H1 (cell line): ENCODE measurements at regions not wholly inside any gene's neighbourhood (a gene's known extent, or its start where the extent isn't known, plus 50 kb on each side); places are given as distances from the start of the nearest gene placed in this dataset.

ENCODE experiments used
- ASH2L ChIP-seq: fragments of 200-600, 300-600 bp; sonication (generic); IDR thresholded peaks from one replicate; pipeline ENCODE4 v1.7.1; 2017; ENCODE audit warnings: low read length
- ATF2 ChIP-seq: IDR thresholded peaks from 2 replicates; pipeline ENCODE4 v1.6.1; 2012; ENCODE audit warnings: low read length, inconsistent platforms
- BRCA1 ChIP-seq: IDR thresholded peaks from 2 replicates; pipeline ENCODE4 v1.6.1; 2012; ENCODE audit warnings: low read depth, low read length, improper control_type of control experiment
- CBX5 ChIP-seq: fragments of 300-800, 300-1000 bp; sonication (generic); IDR thresholded peaks from 2 replicates; pipeline ENCODE4 v1.7.1; 2016; ENCODE audit warnings: antibody characterized with exemption, low read length, low read depth
- CTCF ChIP-seq, 3 experiments: IDR thresholded peaks; 1 replicate in 2 of 3; 2 replicates in 1 of 3; pipeline versions ENCODE4 v1.5.1 to v1.6.1; 2011; ENCODE audit warnings: low read length in 3 of 3, mild to moderate bottlenecking in 3 of 3, inconsistent platforms in 2 of 3, low read depth in 1 of 3, moderate library complexity in 1 of 3; ENCODE audit not compliant: insufficient read depth in 1 of 3; ENCODE audit errors: control extremely low read depth in 1 of 3
- EGR1 ChIP-seq: IDR thresholded peaks from 2 replicates; pipeline ENCODE4 v1.6.1; 2011; ENCODE audit warnings: low read depth, low read length, borderline replicate concordance
- EZH2 ChIP-seq: fragments of 200-600 bp; sonication (generic); IDR thresholded peaks from 2 replicates; pipeline ENCODE4 v1.7.1; 2012; ENCODE audit warnings: low read depth, mild to moderate bottlenecking, moderate library complexity, low read length, inconsistent platforms; ENCODE audit not compliant: severe bottlenecking
- FOSL1 ChIP-seq: IDR thresholded peaks from 2 replicates; pipeline ENCODE4 v1.6.1; 2011; ENCODE audit warnings: mild to moderate bottlenecking, low read depth, low read length, moderate library complexity; ENCODE audit not compliant: insufficient read depth
- GABPA ChIP-seq: IDR thresholded peaks from 2 replicates; pipeline ENCODE4 v1.6.1; 2011; ENCODE audit warnings: mild to moderate bottlenecking, low read length, moderate library complexity, borderline replicate concordance; ENCODE audit not compliant: insufficient read depth
- MAX ChIP-seq: IDR thresholded peaks from 2 replicates; pipeline ENCODE4 v1.6.1; 2012; ENCODE audit warnings: inconsistent platforms
- POLR2A ChIP-seq, 2 experiments: IDR thresholded peaks; 1 replicate in 1 of 2; 2 replicates in 1 of 2; pipeline ENCODE4 v1.6.1; 2011; ENCODE audit warnings: low read depth in 2 of 2, low read length in 2 of 2, mild to moderate bottlenecking in 2 of 2; ENCODE audit errors: control extremely low read depth in 1 of 2
- POLR2AphosphoS5 ChIP-seq: IDR thresholded peaks from 2 replicates; pipeline ENCODE4 v1.6.1; 2011; ENCODE audit warnings: low read depth, low read length
- ZNF274 ChIP-seq: IDR thresholded peaks from 2 replicates; pipeline ENCODE4 v1.7.0; 2012; ENCODE audit warnings: low read length, borderline replicate concordance; ENCODE audit errors: extremely low read depth

GRCh38 chr13:71338070-71338469 lies 528.9 kb downstream of the DACH1 start:
- TF ChIP-seq EZH2: no peak
- no peak for TF ChIP-seq BRCA1
- no peak for TF ChIP-seq ZNF274
- no peak for TF ChIP-seq GABPA
- TF ChIP-seq POLR2A (IDR thresholded peaks at IDR 0.05; ENCODE audit: control extremely low read depth in 1 of 2, low read depth in 2 of 2, low read length in 2 of 2): no peak
- no peak for TF ChIP-seq CTCF (IDR thresholded peaks at IDR 0.05; ENCODE audit: control extremely low read depth in 1 of 3, insufficient read depth in 1 of 3, low read depth in 1 of 3, low read length in 3 of 3)
- no peak for TF ChIP-seq MAX
- no peak for TF ChIP-seq FOSL1
- no peak for TF ChIP-seq ASH2L
- TF ChIP-seq CBX5: no peak
- no peak for TF ChIP-seq EGR1
- no peak for TF ChIP-seq POLR2AphosphoS5
- TF ChIP-seq ATF2: no peak
